ENCODE measurements at regions not wholly inside any gene's neighbourhood (a gene's known extent, or its start where the extent isn't known, plus 50 kb on each side); places are given as distances from the start of the nearest gene placed in this dataset.

- no peaks in the 10 kb centered on the region for H3K36me3 Mint-ChIP-seq (ENCODE audit: unreplicated experiment)
- no peak overlapping the region for H3K4me3 Mint-ChIP-seq (ENCODE audit: unreplicated experiment)
- H3K27me3 Mint-ChIP-seq (ENCODE audit: unreplicated experiment): no peaks in the 10 kb centered on the region
- no peak overlapping the region for H3K27ac Mint-ChIP-seq (ENCODE audit: unreplicated experiment)
- H3K9me3 Mint-ChIP-seq (ENCODE audit: unreplicated experiment): peaks cover 3% of the 10 kb centered on the region
- no peak for DNase-seq (ENCODE audit: extremely low spot score, unreplicated experiment)
- no peak for TF ChIP-seq CTCF (IDR thresholded peaks at IDR 0.05)
- H3K4me1 Mint-ChIP-seq (ENCODE audit: unreplicated experiment): no peaks in the 10 kb centered on the region
Observed at GRCh38 chr3:62997369-62997768, 122.2 kb upstream of the CADPS start.

- H3K27me3 Mint-ChIP-seq (ENCODE audit: unreplicated experiment): no peaks in the 10 kb centered on the region
- no peak overlapping the region for H3K27ac Mint-ChIP-seq (ENCODE audit: unreplicated experiment)
- no peaks in the 10 kb centered on the region for H3K4me1 Mint-ChIP-seq (ENCODE audit: unreplicated experiment)
- peaks cover 11% of the 10 kb centered on the region for H3K9me3 Mint-ChIP-seq (ENCODE audit: unreplicated experiment)
- no peaks in the 10 kb centered on the region for H3K36me3 Mint-ChIP-seq (ENCODE audit: unreplicated experiment)
- no peak for TF ChIP-seq CTCF (IDR thresholded peaks at IDR 0.05)
- no peak overlapping the region for H3K4me3 Mint-ChIP-seq (ENCODE audit: unreplicated experiment)
- no peak for DNase-seq (ENCODE audit: extremely low spot score, unreplicated experiment)
Observed at GRCh38 chr3:62999158-62999557, 123.9 kb upstream of the CADPS start.

DNA sequence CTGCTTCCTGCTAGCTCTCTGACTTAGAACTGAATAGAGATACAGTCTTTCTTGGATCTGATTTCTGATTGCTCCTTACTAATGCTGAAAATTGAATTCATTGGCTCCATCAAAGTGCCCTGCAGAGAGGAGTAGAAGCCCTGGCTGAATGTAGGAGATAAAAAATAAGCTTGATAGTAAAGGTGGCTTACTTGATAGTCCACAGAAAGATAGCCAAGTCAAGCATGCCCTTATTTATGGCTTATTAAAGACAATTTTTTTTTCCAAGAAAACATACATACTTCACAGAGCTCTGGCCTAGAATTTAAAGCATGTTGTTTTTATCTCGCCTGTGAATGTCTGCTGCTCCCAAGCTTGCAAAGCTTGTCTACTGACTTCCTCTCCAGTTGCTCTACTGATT is 124.6 kb upstream of the CADPS start:
- no peaks in the 10 kb centered on the region for H3K36me3 Mint-ChIP-seq (ENCODE audit: unreplicated experiment)
- H3K4me1 Mint-ChIP-seq (ENCODE audit: unreplicated experiment): no peaks in the 10 kb centered on the region
- DNase-seq (ENCODE audit: extremely low spot score, unreplicated experiment): no peak
- H3K9me3 Mint-ChIP-seq (ENCODE audit: unreplicated experiment): peaks cover 14% of the 10 kb centered on the region
- H3K27me3 Mint-ChIP-seq (ENCODE audit: unreplicated experiment): no peaks in the 10 kb centered on the region
- H3K27ac Mint-ChIP-seq (ENCODE audit: unreplicated experiment): no peak overlapping the region
- no peak overlapping the region for H3K4me3 Mint-ChIP-seq (ENCODE audit: unreplicated experiment)
- TF ChIP-seq CTCF (IDR thresholded peaks at IDR 0.05): no peak

DNA sequence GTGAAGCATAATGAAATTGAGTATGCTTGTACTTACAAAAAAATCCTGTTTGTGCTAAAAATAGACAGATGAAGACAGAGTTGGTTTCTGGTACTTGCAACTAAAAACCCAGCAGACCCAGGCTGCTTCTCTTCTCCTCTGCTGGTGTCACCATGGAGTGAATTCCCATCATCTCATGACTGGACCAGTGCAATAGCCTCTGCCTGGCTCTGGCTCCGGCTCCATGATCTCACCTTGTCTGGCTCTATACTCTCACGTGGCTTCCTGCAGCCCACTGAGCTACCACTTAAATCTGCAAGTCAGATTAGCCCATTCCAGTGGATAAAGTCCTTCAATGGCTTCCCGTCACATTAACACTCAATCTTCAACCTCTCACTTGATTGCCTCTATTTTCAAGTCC is 129.2 kb upstream of the CADPS start:
- H3K4me1 Mint-ChIP-seq (ENCODE audit: unreplicated experiment): no peaks in the 10 kb centered on the region
- H3K4me3 Mint-ChIP-seq (ENCODE audit: unreplicated experiment): no peak overlapping the region
- TF ChIP-seq CTCF (IDR thresholded peaks at IDR 0.05): no peak
- no peak overlapping the region for H3K27ac Mint-ChIP-seq (ENCODE audit: unreplicated experiment)
- peaks cover 25% of the 10 kb centered on the region for H3K9me3 Mint-ChIP-seq (ENCODE audit: unreplicated experiment)
- H3K36me3 Mint-ChIP-seq (ENCODE audit: unreplicated experiment): no peaks in the 10 kb centered on the region
- DNase-seq (ENCODE audit: extremely low spot score, unreplicated experiment): no peak
- no peaks in the 10 kb centered on the region for H3K27me3 Mint-ChIP-seq (ENCODE audit: unreplicated experiment)

- DNase-seq (ENCODE audit: extremely low spot score, unreplicated experiment): no peak
- H3K4me3 Mint-ChIP-seq (ENCODE audit: unreplicated experiment): no peak overlapping the region
- H3K4me1 Mint-ChIP-seq (ENCODE audit: unreplicated experiment): no peaks in the 10 kb centered on the region
- no peak for TF ChIP-seq CTCF (IDR thresholded peaks at IDR 0.05)
- H3K9me3 Mint-ChIP-seq (ENCODE audit: unreplicated experiment): peaks cover 9% of the 10 kb centered on the region
- no peak overlapping the region for H3K27ac Mint-ChIP-seq (ENCODE audit: unreplicated experiment)
- H3K27me3 Mint-ChIP-seq (ENCODE audit: unreplicated experiment): no peaks in the 10 kb centered on the region
- H3K36me3 Mint-ChIP-seq (ENCODE audit: unreplicated experiment): no peaks in the 10 kb centered on the region
Observed at GRCh38 chr3:63015614-63016309, 140.5 kb upstream of the CADPS start.

Measured in osteocyte (in vitro differentiated cells).